Suppressor macrophage treated with lipopolysaccharide for 4 hours (primary cell): ENCODE measurements at regions not wholly inside any gene's neighbourhood (a gene's known extent, or its start where the extent isn't known, plus 50 kb on each side); places are given as distances from the start of the nearest gene placed in this dataset.

Experiments used
- DNase-seq: peaks from one replicate; pipeline ENCODE4 v3.0.0-alpha.2; 2020

- no peak for DNase-seq
Measured at GRCh38 chr9:108674766-108675530, 180.8 kb downstream of the ACTL7B start.

- no peak for DNase-seq
Measured at GRCh38 chr9:108673386-108673785, 182.4 kb downstream of the ACTL7B start.

- DNase-seq, result no peak
Measured at GRCh38 chr9:108672475-108673190, 183.2 kb downstream of the ACTL7B start.

- no peak for DNase-seq
Measured at GRCh38 chr9:108671794-108672193, 184.0 kb downstream of the ACTL7B start.

GRCh38 chr9:108671176-108671575 lies 184.6 kb downstream of the ACTL7B start:
- DNase-seq, result peak; percentile 26

- no peak for DNase-seq
Measured at GRCh38 chr9:108668938-108669335, 186.8 kb downstream of the ACTL7B start.

- DNase-seq, result no peak
Measured at GRCh38 chr9:108668191-108668937, 187.4 kb downstream of the ACTL7B start.

- DNase-seq, result peak; percentile 60
Measured at GRCh38 chr9:108666240-108666784, 189.5 kb downstream of the ACTL7B start.

- no peak for DNase-seq
Measured at GRCh38 chr9:108665521-108666239, 190.1 kb downstream of the ACTL7B start.

- no peak for DNase-seq
Measured at GRCh38 chr9:108664309-108665255, 191.2 kb downstream of the ACTL7B start.

GRCh38 chr9:108663422-108663821 lies 192.4 kb downstream of the ACTL7B start:
- DNase-seq, result no peak

GRCh38 chr9:108662956-108663355 lies 192.8 kb downstream of the ACTL7B start:
- no peak for DNase-seq

GRCh38 chr9:108662091-108662875 lies 193.5 kb downstream of the ACTL7B start:
- DNase-seq, result peak; percentile 19

GRCh38 chr9:108656566-108656965 lies 199.2 kb downstream of the ACTL7B start:
- DNase-seq, result no peak

GRCh38 chr9:108655818-108656217 lies 200.0 kb downstream of the ACTL7B start:
- no peak for DNase-seq

GRCh38 chr9:108654566-108654965 lies 201.2 kb downstream of the ACTL7B start:
- peak; percentile 46 for DNase-seq

GRCh38 chr9:108652851-108653250 lies 202.9 kb downstream of the ACTL7B start:
- no peak for DNase-seq

GRCh38 chr9:108650826-108651225 lies 205.0 kb downstream of the ACTL7B start:
- DNase-seq, result no peak

- no peak for DNase-seq
Measured at GRCh38 chr9:108645520-108645919, 210.3 kb downstream of the ACTL7B start.

- peak; percentile 9 for DNase-seq
Measured at GRCh38 chr9:108643731-108644510, 211.9 kb downstream of the ACTL7B start.
